Upper lobe of right lung (tissue), 1 donor: ENCODE measurements at regions not wholly inside any gene's neighbourhood (a gene's known extent, or its start where the extent isn't known, plus 50 kb on each side); places are given as distances from the start of the nearest gene placed in this dataset.

Experiments
- ATAC-seq: fragments of 200-7000 bp; cut with Tn5 transposase; one replicate; pipeline ENCODE4 v1.9.1; 2020; ENCODE audit warnings: mild to moderate bottlenecking, moderate library complexity
- DNase-seq: peaks from one replicate; pipeline ENCODE4 v3.0.0-alpha.2; 2020
- H3K27ac ChIP-seq: fragments of 200-600 bp; one replicate; pipeline ENCODE4 v1.8.0; 2022
- H3K27me3 ChIP-seq: fragments of 200-600 bp; one replicate; pipeline ENCODE4 v1.8.0; 2022; ENCODE audit warnings: mild to moderate bottlenecking
- H3K36me3 ChIP-seq: fragments of 200-600 bp; one replicate; pipeline ENCODE4 v1.8.0; 2022
- H3K4me1 ChIP-seq: fragments of 200-600 bp; one replicate; pipeline ENCODE4 v1.8.0; 2022
- H3K4me3 ChIP-seq: fragments of 200-600 bp; one replicate; pipeline ENCODE4 v1.8.0; 2022; ENCODE audit warnings: mild to moderate bottlenecking
- H3K9me3 ChIP-seq: fragments of 200-600 bp; one replicate; pipeline ENCODE4 v1.8.0; 2022
- intact Hi-C: fragments of 100-400 bp; cut with DNase I; formaldehyde crosslinking; loops from one replicate; pipeline ENCODE4 v1.11.0; 2022
- TF ChIP-seq, protein P1 (sequence below): fragments of 200-600 bp; IDR thresholded peaks from one replicate; pipeline ENCODE4 v1.8.0; 2022; ENCODE audit warnings: antibody characterized with exemption
- donor health status: DM: no; HTN: yes; CAD: no; lungs with severe emphysema.

DNA sequence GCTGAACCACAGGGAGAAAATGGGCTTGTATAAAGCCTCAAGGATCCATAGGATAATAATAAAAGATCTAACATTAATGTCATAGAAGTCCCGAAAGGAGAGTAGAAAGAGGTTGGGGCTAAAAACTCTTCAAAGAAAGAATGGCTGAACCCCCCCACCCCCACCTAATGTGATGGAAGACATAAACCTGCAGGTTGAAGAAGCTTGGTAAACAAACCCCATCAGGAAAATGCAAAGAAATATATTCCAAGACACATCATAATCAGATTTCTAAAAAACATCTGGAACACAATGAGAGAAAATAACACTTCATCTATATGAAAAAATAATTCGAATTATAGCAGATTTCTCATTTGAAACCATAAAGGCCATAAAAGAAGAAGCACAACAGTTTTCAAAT is 105.6 kb upstream of the BAIAP2L1 start:
- no peak for ATAC-seq
- Histone ChIP-seq H3K27ac (no peak overlapping the region), H3K27me3 (no peaks in the 10 kb centered on the region), H3K4me3 (no peak overlapping the region), H3K4me1 (no peaks in the 10 kb centered on the region), H3K9me3 (no peaks in the 10 kb centered on the region), H3K36me3 (no peaks in the 10 kb centered on the region)
- TF ChIP-seq, protein P1, sequence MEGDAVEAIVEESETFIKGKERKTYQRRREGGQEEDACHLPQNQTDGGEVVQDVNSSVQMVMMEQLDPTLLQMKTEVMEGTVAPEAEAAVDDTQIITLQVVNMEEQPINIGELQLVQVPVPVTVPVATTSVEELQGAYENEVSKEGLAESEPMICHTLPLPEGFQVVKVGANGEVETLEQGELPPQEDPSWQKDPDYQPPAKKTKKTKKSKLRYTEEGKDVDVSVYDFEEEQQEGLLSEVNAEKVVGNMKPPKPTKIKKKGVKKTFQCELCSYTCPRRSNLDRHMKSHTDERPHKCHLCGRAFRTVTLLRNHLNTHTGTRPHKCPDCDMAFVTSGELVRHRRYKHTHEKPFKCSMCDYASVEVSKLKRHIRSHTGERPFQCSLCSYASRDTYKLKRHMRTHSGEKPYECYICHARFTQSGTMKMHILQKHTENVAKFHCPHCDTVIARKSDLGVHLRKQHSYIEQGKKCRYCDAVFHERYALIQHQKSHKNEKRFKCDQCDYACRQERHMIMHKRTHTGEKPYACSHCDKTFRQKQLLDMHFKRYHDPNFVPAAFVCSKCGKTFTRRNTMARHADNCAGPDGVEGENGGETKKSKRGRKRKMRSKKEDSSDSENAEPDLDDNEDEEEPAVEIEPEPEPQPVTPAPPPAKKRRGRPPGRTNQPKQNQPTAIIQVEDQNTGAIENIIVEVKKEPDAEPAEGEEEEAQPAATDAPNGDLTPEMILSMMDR, result no peak
- intact Hi-C loops, result no loop called here
- no peak for DNase-seq

DNA sequence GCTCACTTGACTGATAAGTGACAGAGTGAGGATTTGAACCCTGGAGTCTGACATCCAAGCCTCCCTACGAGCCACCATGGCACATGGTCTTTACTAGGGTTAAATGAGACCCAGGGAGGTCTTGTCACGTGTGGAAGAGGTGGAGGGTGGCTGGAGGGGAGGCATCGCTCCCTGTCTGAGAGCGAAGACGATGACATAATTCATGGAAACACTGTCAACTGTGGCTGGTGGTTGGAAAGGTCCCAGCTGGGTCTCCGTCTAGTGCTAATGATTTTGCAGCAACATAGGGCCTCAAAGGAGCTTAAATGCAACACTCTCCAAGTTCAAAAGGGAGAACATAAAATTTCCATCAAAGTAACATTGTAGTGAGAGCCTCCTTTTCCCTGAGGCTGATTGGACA is 99.9 kb upstream of the BAIAP2L1 start:
- no peak overlapping the region for H3K4me3 ChIP-seq
- no peaks in the 10 kb centered on the region for H3K27me3 ChIP-seq
- ATAC-seq (no peak), DNase-seq (no peak)
- H3K4me1 ChIP-seq, result no peaks in the 10 kb centered on the region
- TF ChIP-seq, protein P1, result no peak
- H3K27ac ChIP-seq, result no peak overlapping the region
- no peaks in the 10 kb centered on the region for H3K36me3 ChIP-seq
- intact Hi-C loops, result no loop called here
- H3K9me3 ChIP-seq, result no peaks in the 10 kb centered on the region

DNA sequence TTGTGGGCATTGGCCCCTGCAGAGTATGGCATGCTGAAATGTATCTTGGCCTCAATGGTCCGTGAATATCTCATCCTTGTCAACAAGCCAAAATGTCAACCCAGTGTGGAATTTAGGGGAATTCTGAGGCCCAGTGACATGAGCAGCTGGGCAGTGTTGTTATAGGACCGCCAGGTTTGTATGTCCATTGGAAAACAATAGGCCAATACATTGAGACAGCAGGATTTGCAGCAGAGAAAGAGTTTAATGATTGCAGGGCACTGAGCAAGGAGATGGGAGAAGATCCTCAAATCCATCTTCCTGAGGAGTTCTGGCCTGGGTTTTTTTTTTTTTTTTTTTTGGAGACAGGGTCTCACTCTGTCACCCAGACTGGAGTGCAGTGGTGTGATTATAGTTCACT is 95.7 kb upstream of the BAIAP2L1 start:
- H3K4me3 ChIP-seq, result no peak overlapping the region
- H3K9me3 ChIP-seq, result no peaks in the 10 kb centered on the region
- H3K36me3 ChIP-seq, result no peaks in the 10 kb centered on the region
- H3K27ac ChIP-seq, result no peak overlapping the region
- ATAC-seq, result no peak
- H3K4me1 ChIP-seq, result no peaks in the 10 kb centered on the region
- no peak for DNase-seq
- H3K27me3 ChIP-seq, result no peaks in the 10 kb centered on the region
- intact Hi-C loops, result no loop called here
- TF ChIP-seq, protein P1, result no peak

DNA sequence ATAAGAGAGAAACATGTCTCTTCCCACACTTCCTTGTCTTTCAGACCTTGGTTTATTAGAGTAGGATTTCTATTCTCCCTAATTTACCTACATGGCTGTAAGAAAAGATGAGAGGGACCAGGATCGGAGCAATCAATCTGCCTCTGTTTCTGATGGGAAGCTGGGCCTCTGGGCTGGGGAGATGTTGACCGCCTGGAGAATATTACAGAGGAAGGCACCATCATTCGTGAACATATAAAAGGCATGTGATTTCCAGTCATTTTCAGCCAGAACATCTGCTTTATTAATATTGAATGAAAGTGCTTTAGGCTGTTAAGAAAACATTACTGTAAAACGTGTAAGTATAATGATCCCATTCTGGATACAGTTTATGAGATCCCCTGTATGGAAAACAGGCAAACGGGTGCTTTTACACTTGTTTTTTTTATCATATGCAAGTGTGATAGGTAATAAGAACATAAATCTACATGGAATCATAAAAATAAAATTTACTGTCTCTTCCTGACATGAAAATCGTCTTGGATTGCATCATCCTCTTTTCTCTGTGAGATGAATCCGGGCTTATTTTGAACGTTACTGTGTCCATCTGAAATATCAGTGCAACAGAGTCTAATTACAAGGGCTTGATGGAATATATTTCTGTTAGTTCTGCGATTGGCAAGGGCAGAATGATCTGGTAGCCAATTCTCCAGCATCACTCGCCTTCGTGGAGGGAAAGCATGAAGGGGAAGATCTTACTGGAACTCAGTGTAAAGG is 94.5 kb upstream of the BAIAP2L1 start:
- no peaks in the 10 kb centered on the region for H3K27me3 ChIP-seq
- no peaks in the 10 kb centered on the region for H3K36me3 ChIP-seq
- intact Hi-C loops, result no loop called here
- TF ChIP-seq, protein P1, result no peak
- H3K27ac ChIP-seq, result no peak overlapping the region
- no peaks in the 10 kb centered on the region for H3K4me1 ChIP-seq
- no peak for DNase-seq
- H3K4me3 ChIP-seq, result no peak overlapping the region
- H3K9me3 ChIP-seq, result no peaks in the 10 kb centered on the region
- no peak for ATAC-seq

DNA sequence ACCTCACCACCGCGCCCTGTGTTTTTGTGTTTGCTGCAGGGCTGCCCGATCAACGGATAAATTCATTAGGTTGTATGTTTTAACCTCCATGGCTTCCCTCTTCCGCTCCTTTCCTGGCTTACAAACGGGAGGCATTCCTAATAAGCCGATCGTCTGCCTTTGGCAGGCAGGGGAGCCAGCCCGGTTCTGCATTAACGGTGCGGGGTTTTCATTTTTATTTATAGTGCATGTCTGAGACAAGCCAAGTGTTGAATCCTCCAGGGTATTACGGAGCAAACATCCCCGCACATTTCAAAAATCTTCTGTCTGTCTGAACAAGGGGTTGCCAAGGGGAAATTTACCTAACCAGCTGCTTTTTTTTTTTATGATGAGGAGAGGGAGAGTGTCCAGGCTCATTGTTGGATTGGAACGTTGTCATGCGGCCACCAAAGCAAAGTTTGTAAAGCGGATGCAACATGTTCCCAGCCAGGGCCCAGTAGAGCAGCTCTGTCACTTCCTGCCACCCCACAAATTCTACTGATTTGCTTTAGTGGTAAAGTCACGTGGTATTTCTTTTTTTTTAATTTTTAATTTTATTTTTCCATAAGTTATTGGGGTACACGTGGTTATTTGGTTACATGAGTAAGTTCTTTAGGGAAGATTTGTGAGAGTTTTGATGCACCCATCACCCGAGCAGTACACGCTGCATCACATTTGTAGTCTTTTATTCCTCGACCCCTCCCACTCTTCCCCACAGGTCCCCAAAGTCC is 92.3 kb upstream of the BAIAP2L1 start:
- intact Hi-C loops, result no loop called here
- Histone ChIP-seq H3K27ac (no peak overlapping the region), H3K9me3 (no peaks in the 10 kb centered on the region), H3K36me3 (no peaks in the 10 kb centered on the region), H3K4me3 (no peak overlapping the region), H3K4me1 (no peaks in the 10 kb centered on the region), H3K27me3 (no peaks in the 10 kb centered on the region)
- TF ChIP-seq, protein P1, result no peak
- DNase-seq, result no peak
- ATAC-seq, result no peak
